Astrocyte (in vitro differentiated cells and primary cell): ENCODE measurements at regions not wholly inside any gene's neighbourhood (a gene's known extent, or its start where the extent isn't known, plus 50 kb on each side); places are given as distances from the start of the nearest gene placed in this dataset.

Experiments used
- DNase-seq: peaks from one replicate; pipeline ENCODE4 v3.0.0-alpha.2; 2010; ENCODE audit warnings: low read depth
- FAIRE-seq: peaks from 2 replicates; lab custom pipeline; 2011; peaks lifted over from hg19 to GRCh38; lab: Jason Lieb, UNC
- H2AFZ ChIP-seq: 2 replicates; pipeline ENCODE4 v1.6.0; 2012; ENCODE audit warnings: low read depth, low read length, inconsistent platforms
- H3K27ac ChIP-seq: 2 replicates; pipeline ENCODE4 v1.5.1; 2011; ENCODE audit warnings: low read depth, low read length, inconsistent platforms
- H3K27me3 ChIP-seq: 2 replicates; pipeline ENCODE4 v1.6.0; 2011; ENCODE audit warnings: low read length, inconsistent platforms; ENCODE audit not compliant: insufficient read depth
- H3K36me3 ChIP-seq: 2 replicates; pipeline ENCODE4 v1.5.1; 2011; ENCODE audit warnings: low read length, inconsistent platforms; ENCODE audit not compliant: insufficient read depth
- H3K4me1 ChIP-seq: 2 replicates; pipeline ENCODE4 v1.5.1; 2011; ENCODE audit warnings: low read length, inconsistent platforms; ENCODE audit not compliant: insufficient read depth
- H3K4me2 ChIP-seq: 2 replicates; pipeline ENCODE4 v1.6.0; 2012; ENCODE audit warnings: low read length, inconsistent platforms
- H3K4me3 ChIP-seq: 2 replicates; pipeline ENCODE4 v1.5.1; 2011; ENCODE audit warnings: low read depth, mild to moderate bottlenecking, low read length, inconsistent platforms; ENCODE audit not compliant: insufficient read depth
- H3K79me2 ChIP-seq: 2 replicates; pipeline ENCODE4 v1.6.0; 2012; ENCODE audit warnings: mild to moderate bottlenecking, low read length, inconsistent platforms; ENCODE audit not compliant: insufficient read depth
- H3K9ac ChIP-seq: 2 replicates; pipeline ENCODE4 v1.6.0; 2012; ENCODE audit warnings: mild to moderate bottlenecking, low read length, inconsistent platforms
- H3K9me3 ChIP-seq: 2 replicates; pipeline ENCODE4 v1.5.1; 2012; ENCODE audit warnings: low read depth, mild to moderate bottlenecking, low read length, inconsistent platforms; ENCODE audit not compliant: insufficient read depth
- H4K20me1 ChIP-seq: 2 replicates; pipeline ENCODE4 v1.6.0; 2012; ENCODE audit warnings: low read length, inconsistent platforms; ENCODE audit not compliant: insufficient read depth
- H3K27ac Mint-ChIP-seq: one replicate; pipeline ENCODE4 v1.8.0; 2021; ENCODE audit warnings: mild to moderate bottlenecking, mixed read lengths; ENCODE audit not compliant: unreplicated experiment
- H3K27me3 Mint-ChIP-seq: one replicate; pipeline ENCODE4 v1.8.0; 2021; ENCODE audit warnings: low read depth, mixed read lengths; ENCODE audit not compliant: unreplicated experiment
- H3K36me3 Mint-ChIP-seq: one replicate; pipeline ENCODE4 v1.8.0; 2021; ENCODE audit warnings: low read depth, mixed read lengths; ENCODE audit not compliant: unreplicated experiment
- H3K4me1 Mint-ChIP-seq: one replicate; pipeline ENCODE4 v1.8.0; 2021; ENCODE audit warnings: low read depth, mixed read lengths; ENCODE audit not compliant: unreplicated experiment
- H3K4me3 Mint-ChIP-seq: one replicate; pipeline ENCODE4 v1.8.0; 2021; ENCODE audit warnings: mild to moderate bottlenecking, moderate library complexity, mixed read lengths; ENCODE audit not compliant: unreplicated experiment
- H3K9me3 Mint-ChIP-seq: one replicate; pipeline ENCODE4 v1.8.0; 2021; ENCODE audit warnings: mild to moderate bottlenecking, mixed read lengths; ENCODE audit not compliant: unreplicated experiment
- CTCF ChIP-seq: IDR thresholded peaks from 2 replicates; pipeline ENCODE4 v1.5.1; 2011; ENCODE audit warnings: low read depth, mild to moderate bottlenecking, inconsistent platforms, low read length, moderate library complexity; ENCODE audit not compliant: insufficient read depth
- EZH2 ChIP-seq: IDR thresholded peaks from 2 replicates; pipeline ENCODE4 v1.6.1; 2012; ENCODE audit warnings: mild to moderate bottlenecking, low read length, inconsistent platforms; ENCODE audit not compliant: insufficient read depth

GRCh38 chr6:7468382-7469081 lies 72.9 kb upstream of the DSP start:
- H3K27ac ChIP-seq, result peak overlapping the region; percentile 56
- H3K27ac Mint-ChIP-seq, result no peak overlapping the region
- DNase-seq, result peak; percentile 41

GRCh38 chr6:7469696-7470095 lies 71.8 kb upstream of the DSP start:
- TF ChIP-seq CTCF (no peak), EZH2 (no peak)
- no peak for FAIRE-seq
- peaks cover 3% of the 10 kb centered on the region for H3K9me3 Mint-ChIP-seq
- no peak overlapping the region for H3K27ac Mint-ChIP-seq
- no peak overlapping the region for H3K9ac ChIP-seq
- peaks cover 21% of the 10 kb centered on the region for H3K4me1 Mint-ChIP-seq
- no peaks in the 10 kb centered on the region for H3K36me3 Mint-ChIP-seq
- H3K79me2 ChIP-seq, result no peaks in the 10 kb centered on the region
- H3K4me3 ChIP-seq, result no peak overlapping the region
- no peak for DNase-seq
- H3K4me1 ChIP-seq, result peaks cover 13% of the 10 kb centered on the region
- H3K4me3 Mint-ChIP-seq, result no peak overlapping the region
- no peak overlapping the region for H3K4me2 ChIP-seq
- H3K27me3 Mint-ChIP-seq, result no peaks in the 10 kb centered on the region
- H4K20me1 ChIP-seq, result no peaks in the 10 kb centered on the region
- no peak overlapping the region for H3K27ac ChIP-seq
- H2AFZ ChIP-seq, result no peak overlapping the region
- no peaks in the 10 kb centered on the region for H3K9me3 ChIP-seq
- no peaks in the 10 kb centered on the region for H3K27me3 ChIP-seq
- no peaks in the 10 kb centered on the region for H3K36me3 ChIP-seq

More at GRCh38 chr6:7468382-7469081, 72.9 kb upstream of the DSP start:
- peaks cover 16% of the 10 kb centered on the region for H3K4me1 ChIP-seq
- H3K27me3 ChIP-seq, result no peaks in the 10 kb centered on the region
- H2AFZ ChIP-seq, result peak overlapping the region; percentile 71
- Mint-ChIP-seq H3K9me3 (peaks cover 3% of the 10 kb centered on the region), H3K4me1 (peaks cover 26% of the 10 kb centered on the region), H3K36me3 (no peaks in the 10 kb centered on the region), H3K27me3 (no peaks in the 10 kb centered on the region), H3K4me3 (no peak overlapping the region)
- no peaks in the 10 kb centered on the region for H3K79me2 ChIP-seq
- H3K4me2 ChIP-seq, result peak overlapping the region; percentile 67
- peak overlapping the region; percentile 6 for H3K9ac ChIP-seq
- no peak for TF ChIP-seq CTCF
- no peak for TF ChIP-seq EZH2
- H3K9me3 ChIP-seq, result no peaks in the 10 kb centered on the region
- H3K36me3 ChIP-seq, result no peaks in the 10 kb centered on the region
- FAIRE-seq, result peak; percentile 13
- H4K20me1 ChIP-seq, result no peaks in the 10 kb centered on the region
- peak overlapping the region; percentile 22 for H3K4me3 ChIP-seq

GRCh38 chr6:7471171-7471570 lies 70.3 kb upstream of the DSP start:
- no peak overlapping the region for H3K9ac ChIP-seq
- H3K4me3 ChIP-seq, result no peak overlapping the region
- DNase-seq (no peak), FAIRE-seq (no peak)
- H3K36me3 ChIP-seq, result no peaks in the 10 kb centered on the region
- H4K20me1 ChIP-seq, result no peaks in the 10 kb centered on the region
- no peaks in the 10 kb centered on the region for H3K79me2 ChIP-seq
- Mint-ChIP-seq H3K27ac (no peak overlapping the region), H3K9me3 (peaks cover 3% of the 10 kb centered on the region), H3K27me3 (no peaks in the 10 kb centered on the region), H3K4me3 (no peak overlapping the region), H3K4me1 (peaks cover 21% of the 10 kb centered on the region), H3K36me3 (no peaks in the 10 kb centered on the region)
- H3K4me2 ChIP-seq, result no peak overlapping the region
- no peak overlapping the region for H2AFZ ChIP-seq
- no peaks in the 10 kb centered on the region for H3K9me3 ChIP-seq
- no peak for TF ChIP-seq EZH2
- no peak for TF ChIP-seq CTCF
- no peaks in the 10 kb centered on the region for H3K27me3 ChIP-seq
- H3K4me1 ChIP-seq, result peaks cover 13% of the 10 kb centered on the region
- no peak overlapping the region for H3K27ac ChIP-seq
